Thoracic aorta (tissue), 2 donors: ENCODE measurements at regions not wholly inside any gene's neighbourhood (a gene's known extent, or its start where the extent isn't known, plus 50 kb on each side); places are given as distances from the start of the nearest gene placed in this dataset.

Experiments
- ATAC-seq: fragments of 150-250 bp; one replicate; pipeline ENCODE4 v1.8.0; 2017; ENCODE audit warnings: low read depth; ENCODE audit not compliant: insufficient number of reproducible peaks, low FRiP score
- DNase-seq: peaks from one replicate; pipeline ENCODE4 v3.0.0-alpha.2; 2020; ENCODE audit warnings: low spot score
- H3K27ac ChIP-seq, 2 donors: fragments of 200-600 bp; sonication (generic); 1 replicate in 1 of 2; 2 replicates in 1 of 2; pipeline ENCODE4 v1.5.1; 2016; ENCODE audit warnings: mild to moderate bottlenecking in 2 of 2, moderate library complexity in 2 of 2
- H3K27me3 ChIP-seq: fragments of 200-600 bp; sonication (generic); replicated peaks from 2 replicates; pipeline ENCODE4 v1.6.0; 2016; ENCODE audit warnings: mild to moderate bottlenecking; ENCODE audit not compliant: insufficient read depth
- H3K36me3 ChIP-seq: fragments of 200-600 bp; sonication (generic); one replicate; pipeline ENCODE4 v1.5.1; 2016
- H3K4me1 ChIP-seq, 2 donors: fragments of 200-600 bp; sonication (generic); 1 replicate in 1 of 2; 2 replicates in 1 of 2; pipeline versions ENCODE4 v1.5.1 to v1.6.0; 2016; ENCODE audit warnings: low read depth in 2 of 2, mild to moderate bottlenecking in 1 of 2; ENCODE audit not compliant: control insufficient read depth in 1 of 2
- H3K4me3 ChIP-seq: fragments of 200-600 bp; sonication (generic); 2 replicates; pipeline ENCODE4 v1.5.1; 2016; ENCODE audit warnings: mild to moderate bottlenecking
- H3K9me3 ChIP-seq: fragments of 200-600 bp; sonication (generic); 2 replicates; pipeline ENCODE4 v1.5.1; 2016
- TF ChIP-seq, protein P1 (sequence below): fragments of 200-600 bp; sonication (generic); IDR thresholded peaks from one replicate; pipeline ENCODE4 v1.5.1; 2019; ENCODE audit warnings: antibody characterized with exemption

DNA sequence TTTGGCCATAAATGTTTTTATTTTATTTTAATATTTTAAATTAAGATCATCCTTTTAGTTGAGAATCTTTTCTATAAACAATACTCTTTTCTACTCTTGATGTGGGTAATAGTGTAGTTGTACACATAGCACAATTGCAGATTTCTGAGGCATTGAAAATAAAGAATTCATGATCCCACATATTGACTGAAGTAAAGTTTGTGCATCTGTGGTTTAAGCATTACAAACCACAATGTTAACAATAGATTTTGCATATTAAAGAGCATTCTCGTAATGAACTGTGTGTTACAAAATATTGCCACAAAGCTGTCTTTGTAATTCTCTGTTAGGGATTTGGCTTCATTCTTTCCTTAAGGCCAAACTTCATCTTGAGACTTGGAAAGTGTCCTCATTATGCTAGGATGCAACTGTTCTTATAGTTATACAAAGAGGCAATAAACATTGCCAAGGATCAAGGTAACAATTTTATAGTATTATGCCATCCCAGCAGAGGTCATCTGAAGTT, 256.8 kb downstream of the OLFM3 start:
- Histone ChIP-seq H3K36me3 (no peaks in the 10 kb centered on the region), H3K27ac (no peak overlapping the region), H3K4me1 (no peaks in the 10 kb centered on the region), H3K27me3 (no peaks in the 10 kb centered on the region), H3K4me3 (no peak overlapping the region), H3K9me3 (no peaks in the 10 kb centered on the region)
- TF ChIP-seq, protein P1, sequence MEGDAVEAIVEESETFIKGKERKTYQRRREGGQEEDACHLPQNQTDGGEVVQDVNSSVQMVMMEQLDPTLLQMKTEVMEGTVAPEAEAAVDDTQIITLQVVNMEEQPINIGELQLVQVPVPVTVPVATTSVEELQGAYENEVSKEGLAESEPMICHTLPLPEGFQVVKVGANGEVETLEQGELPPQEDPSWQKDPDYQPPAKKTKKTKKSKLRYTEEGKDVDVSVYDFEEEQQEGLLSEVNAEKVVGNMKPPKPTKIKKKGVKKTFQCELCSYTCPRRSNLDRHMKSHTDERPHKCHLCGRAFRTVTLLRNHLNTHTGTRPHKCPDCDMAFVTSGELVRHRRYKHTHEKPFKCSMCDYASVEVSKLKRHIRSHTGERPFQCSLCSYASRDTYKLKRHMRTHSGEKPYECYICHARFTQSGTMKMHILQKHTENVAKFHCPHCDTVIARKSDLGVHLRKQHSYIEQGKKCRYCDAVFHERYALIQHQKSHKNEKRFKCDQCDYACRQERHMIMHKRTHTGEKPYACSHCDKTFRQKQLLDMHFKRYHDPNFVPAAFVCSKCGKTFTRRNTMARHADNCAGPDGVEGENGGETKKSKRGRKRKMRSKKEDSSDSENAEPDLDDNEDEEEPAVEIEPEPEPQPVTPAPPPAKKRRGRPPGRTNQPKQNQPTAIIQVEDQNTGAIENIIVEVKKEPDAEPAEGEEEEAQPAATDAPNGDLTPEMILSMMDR = no peak
- ATAC-seq (no peak), DNase-seq (no peak)

DNA sequence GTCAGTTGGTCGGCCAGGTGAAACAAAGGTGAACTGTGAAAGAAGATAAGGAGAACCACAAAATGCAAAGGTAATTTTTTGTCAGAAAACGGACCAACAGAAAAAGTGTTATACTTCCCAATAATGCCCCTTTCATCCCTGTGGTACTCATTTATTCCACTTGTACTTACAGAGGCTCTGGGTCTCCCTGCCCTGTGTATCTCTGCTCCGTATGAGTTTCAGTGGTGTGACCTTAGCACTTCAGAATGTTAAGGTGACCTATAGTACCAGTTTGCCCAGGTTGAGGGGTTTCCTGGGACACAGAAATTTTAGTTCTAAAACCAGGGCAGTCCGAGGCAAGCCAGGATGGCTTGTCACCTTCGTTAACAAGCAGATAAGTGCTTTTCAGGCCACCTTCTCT, 254.8 kb downstream of the OLFM3 start:
- Histone ChIP-seq H3K36me3 (no peaks in the 10 kb centered on the region), H3K9me3 (no peaks in the 10 kb centered on the region), H3K4me1 (no peaks in the 10 kb centered on the region), H3K27ac (no peak overlapping the region), H3K4me3 (no peak overlapping the region), H3K27me3 (no peaks in the 10 kb centered on the region)
- DNase-seq (no peak), ATAC-seq (no peak)
- TF ChIP-seq, protein P1 = no peak

DNA sequence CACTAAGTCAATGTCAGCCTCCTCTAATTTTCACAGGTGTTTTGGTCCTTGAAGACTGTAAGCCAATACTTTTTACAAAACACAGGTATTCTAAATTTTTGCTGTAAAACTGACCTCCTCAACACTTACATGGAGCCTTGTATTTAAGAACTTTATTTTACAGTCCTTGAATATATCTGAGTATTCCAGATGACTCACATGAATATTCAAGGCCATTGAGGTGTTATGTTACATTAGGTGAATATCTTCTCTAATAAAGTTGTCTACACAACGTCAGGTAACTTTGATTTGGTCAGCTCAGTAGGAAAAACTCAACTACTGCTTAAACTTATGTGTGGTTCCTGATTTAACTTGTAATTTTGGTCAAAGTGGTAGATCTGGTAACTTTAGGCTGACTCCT, 254.2 kb downstream of the OLFM3 start:
- Histone ChIP-seq H3K27me3 (no peaks in the 10 kb centered on the region), H3K4me3 (no peak overlapping the region), H3K36me3 (no peaks in the 10 kb centered on the region), H3K4me1 (no peaks in the 10 kb centered on the region), H3K9me3 (no peaks in the 10 kb centered on the region), H3K27ac (no peak overlapping the region)
- DNase-seq = no peak
- TF ChIP-seq, protein P1 = no peak
- no peak for ATAC-seq

DNA sequence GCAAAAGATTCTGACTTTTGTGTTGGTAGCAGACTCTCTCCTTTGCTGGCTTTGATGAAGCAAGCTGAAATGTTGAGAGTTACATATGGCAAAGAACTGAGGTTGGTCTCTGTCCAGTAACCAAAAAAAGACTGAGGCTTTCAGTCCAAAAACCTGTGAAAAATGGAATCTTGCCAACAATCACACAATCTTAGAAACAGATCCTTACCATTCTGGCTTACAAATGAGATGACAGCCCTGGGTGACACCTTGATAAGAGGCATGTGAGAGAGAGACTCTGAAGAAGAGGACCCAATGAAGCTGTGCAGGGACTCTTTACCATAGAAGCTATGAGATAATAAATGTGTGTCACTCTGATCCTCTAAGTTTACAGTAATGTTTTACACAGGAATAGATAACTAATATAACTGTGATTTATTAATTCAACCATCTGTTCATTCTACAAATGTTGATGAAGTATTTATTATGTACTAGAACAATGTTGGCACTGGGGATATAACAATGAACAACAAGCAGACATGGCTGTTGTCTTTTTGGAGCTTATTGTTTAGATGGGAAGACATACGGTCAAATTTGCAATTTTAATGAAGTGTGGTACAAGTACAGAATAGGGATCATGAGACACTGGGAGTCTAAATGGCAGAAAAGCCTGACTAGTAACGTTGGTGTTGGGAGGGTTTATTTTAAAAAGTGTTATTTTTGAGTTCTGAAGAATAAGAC, 251.0 kb downstream of the OLFM3 start:
- ATAC-seq = no peak
- DNase-seq = no peak
- no peaks in the 10 kb centered on the region for H3K4me1 ChIP-seq
- no peaks in the 10 kb centered on the region for H3K36me3 ChIP-seq
- no peaks in the 10 kb centered on the region for H3K9me3 ChIP-seq
- H3K4me3 ChIP-seq = no peak overlapping the region
- TF ChIP-seq, protein P1 = no peak
- H3K27me3 ChIP-seq = no peaks in the 10 kb centered on the region
- no peak overlapping the region for H3K27ac ChIP-seq

DNA sequence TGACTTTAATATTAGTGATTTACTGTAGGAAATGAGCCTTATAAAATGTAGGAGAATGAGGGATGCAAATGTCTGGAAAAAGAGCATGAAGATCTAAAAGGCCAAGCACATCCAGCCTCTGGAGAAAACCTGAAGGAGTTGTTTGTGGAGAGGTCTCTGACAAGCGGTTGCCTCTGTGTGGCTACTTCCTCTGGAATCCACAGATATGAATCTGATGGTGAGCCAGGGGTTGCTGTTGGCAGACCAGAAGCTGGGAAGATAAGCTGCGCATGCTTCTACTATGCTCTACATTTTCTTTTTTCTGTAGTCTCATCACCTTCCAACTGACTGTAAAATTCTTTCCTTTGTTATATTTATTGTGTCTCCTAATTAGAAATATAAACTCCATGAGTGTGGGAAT, 248.6 kb downstream of the OLFM3 start:
- Histone ChIP-seq H3K27me3 (no peaks in the 10 kb centered on the region), H3K36me3 (no peaks in the 10 kb centered on the region), H3K4me1 (no peaks in the 10 kb centered on the region), H3K9me3 (no peaks in the 10 kb centered on the region), H3K27ac (no peak overlapping the region), H3K4me3 (no peak overlapping the region)
- ATAC-seq (no peak), DNase-seq (no peak)
- TF ChIP-seq, protein P1 = no peak
